T follicular helper cell (primary cell): ENCODE measurements at regions not wholly inside any gene's neighbourhood (a gene's known extent, or its start where the extent isn't known, plus 50 kb on each side); places are given as distances from the start of the nearest gene placed in this dataset.

Experiments used
- DNase-seq: peaks from one replicate; pipeline ENCODE4 v3.0.0-alpha.2; 2020; ENCODE audit warnings: low read depth

DNA sequence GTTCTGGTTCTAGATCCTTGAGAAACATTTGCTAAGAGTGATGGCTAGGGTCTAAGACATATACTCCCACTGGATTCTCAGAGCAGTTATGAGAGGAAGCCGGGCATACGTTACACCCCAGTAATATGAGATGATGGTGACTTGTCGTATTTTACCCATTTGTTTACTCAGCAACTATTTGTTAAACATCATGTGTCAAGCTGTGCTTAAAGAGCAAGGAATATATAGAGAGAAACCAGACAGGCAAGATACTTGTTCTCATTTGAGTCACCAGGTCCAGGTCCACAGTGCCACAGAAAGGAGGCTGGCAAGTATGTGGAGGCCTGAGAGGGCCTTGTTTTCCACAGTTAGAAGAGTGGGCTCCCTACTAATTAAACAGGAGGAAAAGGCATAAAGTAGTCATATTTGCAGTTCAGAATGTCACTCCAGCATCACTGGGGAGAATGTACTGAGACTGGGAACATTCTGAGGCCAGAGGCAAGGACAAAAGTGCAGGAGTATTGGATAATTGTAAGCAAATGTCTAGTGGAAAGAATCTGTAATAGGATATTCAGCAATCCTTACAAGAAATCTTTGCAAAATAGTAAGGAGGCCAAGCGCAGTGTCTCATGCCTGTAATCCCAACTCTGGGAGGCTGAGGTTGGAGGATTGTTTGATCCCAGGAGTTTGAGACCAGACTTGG is 142.2 kb downstream of the IRS2 start:
- no peak for DNase-seq

DNA sequence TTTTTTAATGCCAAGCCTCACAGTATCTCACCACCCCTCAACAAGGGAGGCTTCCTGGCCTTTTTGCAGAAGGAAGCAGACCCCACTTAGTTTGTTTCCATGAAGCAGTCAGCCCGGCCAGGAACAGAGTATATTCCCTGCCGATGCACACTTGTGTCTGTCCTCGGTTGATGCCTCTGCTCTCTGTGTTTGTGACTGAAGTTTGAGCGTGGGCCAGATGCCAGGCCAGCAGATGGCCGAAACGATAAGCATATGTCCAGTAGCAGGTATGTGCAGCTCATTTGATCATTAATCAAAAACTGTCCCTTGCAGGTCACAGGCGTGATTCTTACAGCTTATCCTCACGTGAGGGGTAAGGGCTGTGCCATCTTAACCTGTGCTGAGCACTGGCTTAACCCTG is 144.0 kb downstream of the IRS2 start:
- DNase-seq: no peak

DNA sequence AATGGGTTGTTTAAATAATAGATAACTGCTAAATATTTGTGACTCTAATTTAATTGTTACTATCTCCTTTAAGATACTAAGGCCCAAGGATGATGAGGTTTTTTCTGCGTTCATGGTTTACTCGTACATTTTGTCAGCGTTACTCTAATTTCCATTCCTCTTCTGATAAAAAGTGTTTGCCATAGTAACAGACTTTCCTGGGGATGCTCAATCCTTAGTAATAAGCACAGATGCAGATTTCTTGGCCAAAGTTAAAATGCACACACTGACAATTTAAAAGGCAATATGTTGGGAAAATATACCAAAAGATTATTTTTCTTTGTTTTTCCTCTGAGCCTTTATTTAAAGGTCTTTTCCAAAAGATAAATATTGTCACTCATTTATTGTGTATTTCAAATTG is 149.6 kb downstream of the IRS2 start:
- DNase-seq: no peak

DNA sequence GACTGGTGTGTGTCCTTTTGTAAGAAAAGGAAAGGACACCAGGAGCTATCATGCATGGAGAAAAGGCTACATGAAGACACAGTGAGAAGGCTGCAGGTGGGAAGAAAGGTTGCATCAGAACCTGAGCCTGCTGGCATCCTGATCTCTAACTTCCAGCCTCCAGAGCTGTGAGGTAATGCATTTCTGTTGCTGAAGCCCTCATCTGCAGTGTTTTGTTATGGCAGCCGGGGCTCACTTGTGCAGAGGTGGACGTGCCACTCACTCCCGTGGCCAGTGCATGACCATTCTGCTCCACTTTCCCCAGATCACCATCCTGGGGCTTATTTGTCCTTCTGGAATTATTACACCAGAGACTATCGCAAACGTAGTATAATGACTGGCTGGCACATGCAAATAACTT is 155.3 kb downstream of the IRS2 start:
- DNase-seq: no peak

DNA sequence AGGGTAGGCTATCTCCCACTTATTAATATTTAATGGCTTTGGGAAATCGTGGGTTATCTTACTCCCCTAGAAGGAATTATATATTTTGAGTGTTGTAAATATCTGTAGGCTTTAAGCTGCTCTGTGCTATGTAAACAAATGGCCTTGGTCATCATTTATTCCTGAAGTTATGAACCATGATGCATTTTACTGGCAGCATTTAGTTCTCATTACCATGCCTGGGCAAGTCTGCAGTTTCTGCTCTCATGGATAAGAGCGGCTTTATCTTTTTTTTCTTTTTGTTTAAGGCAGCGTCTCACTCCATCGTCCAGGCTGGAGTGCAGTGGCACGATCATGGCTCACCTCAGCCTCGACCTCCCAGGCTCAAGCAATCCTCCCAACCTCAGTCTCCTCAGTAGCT is 156.1 kb downstream of the IRS2 start:
- DNase-seq: no peak

DNA sequence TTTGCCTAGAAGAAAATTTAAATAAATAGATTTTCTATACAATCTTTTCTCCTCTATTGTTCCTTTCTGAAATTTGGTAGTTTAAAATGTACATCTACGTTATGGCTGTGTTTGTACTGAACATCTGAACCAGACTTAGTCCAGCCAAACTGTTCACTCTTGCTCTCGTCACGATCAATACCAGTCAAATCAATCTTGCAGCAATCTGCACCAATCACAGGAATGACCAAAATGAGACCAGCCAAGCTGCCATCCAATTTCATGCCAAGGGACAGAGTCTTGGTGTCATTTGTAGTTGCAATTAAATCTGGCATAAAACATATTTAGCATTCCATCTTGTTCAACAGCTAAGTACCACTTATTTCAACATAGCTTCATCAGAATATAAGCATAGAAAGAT is 156.6 kb downstream of the IRS2 start:
- DNase-seq: no peak

DNA sequence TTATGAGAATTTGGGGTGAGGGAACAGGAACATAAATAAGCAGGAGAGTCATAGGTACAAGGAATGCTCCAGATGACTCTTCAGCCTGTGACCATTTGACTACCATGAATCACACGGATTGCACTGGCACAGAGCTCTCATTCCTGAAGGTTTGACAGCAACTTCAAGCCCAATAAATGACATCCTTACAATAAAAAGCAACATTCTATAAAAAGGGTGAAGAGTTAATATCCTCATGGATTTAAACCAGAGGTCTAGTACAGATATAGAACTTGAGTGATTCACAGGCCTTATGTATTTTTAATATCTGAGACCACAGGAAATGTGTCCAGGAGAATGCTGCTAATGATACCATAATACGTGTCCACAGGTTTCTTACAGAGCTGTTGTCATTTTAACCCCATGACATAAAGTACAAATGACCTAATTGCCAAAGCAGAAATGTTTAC is 158.1 kb downstream of the IRS2 start:
- no peak for DNase-seq

DNA sequence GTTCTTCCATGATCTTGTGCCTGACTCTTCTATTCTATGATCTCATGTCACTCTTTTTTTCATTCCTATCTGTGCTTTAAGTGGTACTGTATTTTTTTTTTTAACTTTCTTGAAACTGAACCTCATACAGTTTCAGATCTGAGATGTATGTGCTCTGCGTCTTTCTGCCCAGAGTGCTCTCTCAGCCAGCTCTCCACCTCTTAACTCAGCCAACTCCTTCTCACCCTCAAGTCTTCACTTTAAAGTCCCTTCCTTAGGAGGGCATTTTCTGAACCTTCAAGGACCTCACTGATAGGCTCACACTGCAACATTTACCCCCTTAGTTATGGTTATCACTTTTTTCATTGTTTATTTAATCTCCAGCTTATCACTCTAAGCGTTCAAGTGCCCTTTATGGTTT is 158.7 kb downstream of the IRS2 start:
- no peak for DNase-seq

DNA sequence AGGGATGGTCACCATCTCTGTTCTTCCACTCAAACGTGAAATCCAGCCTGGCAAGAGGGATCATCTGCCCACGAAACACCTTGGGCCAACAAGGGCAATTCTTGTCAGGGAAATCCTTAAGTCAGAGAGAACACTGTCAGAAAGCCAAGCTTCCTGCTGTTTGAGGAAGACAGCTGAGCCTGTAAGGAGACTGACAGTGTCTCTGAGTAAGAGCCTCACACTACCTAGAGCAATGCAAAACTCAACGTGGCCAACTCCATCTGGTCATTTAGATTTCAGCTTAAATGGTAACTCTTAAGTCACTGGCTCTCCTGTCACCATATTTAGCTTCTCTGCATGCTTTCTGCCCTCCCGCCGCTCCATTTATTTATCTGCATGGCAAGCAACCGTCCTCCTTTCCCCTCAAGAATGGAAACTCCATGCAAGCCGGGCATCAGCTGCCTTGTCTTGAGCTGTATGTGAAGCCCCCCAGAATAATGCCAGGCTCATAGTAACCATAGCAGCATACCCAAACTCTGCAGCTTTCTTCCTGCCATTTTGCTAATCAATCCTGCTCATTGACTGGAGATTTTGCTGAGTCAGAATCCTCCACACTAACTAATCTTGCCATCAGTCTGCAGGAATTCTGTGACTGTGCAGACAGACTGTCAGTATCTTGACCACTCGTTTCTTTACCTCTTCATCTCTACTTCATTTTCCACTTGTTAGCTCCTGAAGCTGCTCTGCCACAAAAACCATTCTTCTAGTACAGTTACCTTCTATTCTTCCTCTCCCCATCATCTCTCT is 159.8 kb downstream of the IRS2 start:
- DNase-seq: no peak

DNA sequence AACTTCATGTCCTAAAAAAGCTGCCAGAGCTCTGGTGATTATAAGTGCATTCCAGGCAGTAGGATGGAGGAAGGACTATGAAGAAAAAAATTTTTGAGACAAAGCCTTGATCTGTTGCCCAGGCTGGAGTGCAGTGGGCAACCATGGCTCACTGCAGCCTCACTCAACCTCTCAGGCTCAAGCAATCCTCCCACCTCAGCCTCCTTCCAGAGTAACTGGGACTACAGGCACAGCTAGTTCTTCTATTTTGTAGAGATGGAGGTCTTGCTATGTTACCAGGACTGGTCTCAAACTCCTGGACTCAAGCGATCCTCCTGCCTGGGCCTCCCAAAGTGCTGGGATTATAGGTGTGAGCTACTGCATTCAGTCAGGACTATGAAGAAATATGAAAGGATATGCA is 161.2 kb downstream of the IRS2 start:
- no peak for DNase-seq

DNA sequence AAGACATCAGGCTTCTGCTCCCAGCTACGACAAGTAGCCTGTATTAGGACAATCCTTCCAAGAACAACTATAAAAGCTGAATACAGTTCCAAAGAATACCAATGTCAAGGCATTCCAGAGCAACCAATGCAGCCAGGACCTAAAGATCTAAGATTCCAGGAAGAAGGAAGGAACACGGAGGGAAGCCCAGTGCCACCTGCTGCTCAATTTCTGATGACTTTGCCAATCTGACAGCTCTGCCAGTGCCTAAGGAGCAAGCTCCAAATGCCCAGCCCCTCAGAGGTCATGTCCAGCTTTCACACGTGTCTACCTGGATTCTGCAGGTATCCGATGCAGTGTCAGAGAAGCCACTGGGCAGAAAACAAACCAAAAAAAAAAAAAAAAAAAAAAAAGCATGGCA is 164.4 kb downstream of the IRS2 start:
- DNase-seq: no peak

DNA sequence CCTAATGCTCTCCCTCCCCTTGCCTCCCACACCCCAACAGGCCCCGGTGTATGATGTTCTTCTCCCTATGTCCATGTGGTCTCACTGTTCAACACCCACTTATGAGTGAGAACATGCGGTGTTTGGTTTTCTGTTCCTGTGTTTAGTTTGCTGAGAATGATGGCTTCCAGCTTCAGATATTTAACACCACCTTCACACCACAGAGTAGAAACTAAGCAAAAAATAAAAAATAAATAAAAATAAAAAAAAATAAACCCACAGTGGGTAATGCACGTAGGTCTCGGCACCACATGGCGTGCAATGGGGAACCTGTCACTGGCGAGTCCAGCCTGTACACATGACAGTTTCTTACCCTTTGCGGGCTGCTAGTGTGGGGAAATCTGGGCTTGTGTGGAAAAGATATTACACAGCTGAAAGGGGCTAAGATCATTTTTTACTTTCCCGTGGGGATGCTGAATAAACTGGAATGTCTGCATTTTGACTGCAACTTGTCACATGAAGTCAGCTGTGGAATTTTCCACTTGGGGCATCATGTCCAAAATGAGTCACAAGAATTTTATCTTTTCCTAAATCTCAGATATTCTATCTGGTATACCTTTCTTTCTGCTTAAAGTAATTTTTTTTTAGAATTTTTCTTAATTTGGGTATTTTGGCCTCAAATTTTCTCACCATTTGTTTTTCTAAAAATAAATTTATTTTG is 170.5 kb downstream of the IRS2 start:
- DNase-seq: no peak

DNA sequence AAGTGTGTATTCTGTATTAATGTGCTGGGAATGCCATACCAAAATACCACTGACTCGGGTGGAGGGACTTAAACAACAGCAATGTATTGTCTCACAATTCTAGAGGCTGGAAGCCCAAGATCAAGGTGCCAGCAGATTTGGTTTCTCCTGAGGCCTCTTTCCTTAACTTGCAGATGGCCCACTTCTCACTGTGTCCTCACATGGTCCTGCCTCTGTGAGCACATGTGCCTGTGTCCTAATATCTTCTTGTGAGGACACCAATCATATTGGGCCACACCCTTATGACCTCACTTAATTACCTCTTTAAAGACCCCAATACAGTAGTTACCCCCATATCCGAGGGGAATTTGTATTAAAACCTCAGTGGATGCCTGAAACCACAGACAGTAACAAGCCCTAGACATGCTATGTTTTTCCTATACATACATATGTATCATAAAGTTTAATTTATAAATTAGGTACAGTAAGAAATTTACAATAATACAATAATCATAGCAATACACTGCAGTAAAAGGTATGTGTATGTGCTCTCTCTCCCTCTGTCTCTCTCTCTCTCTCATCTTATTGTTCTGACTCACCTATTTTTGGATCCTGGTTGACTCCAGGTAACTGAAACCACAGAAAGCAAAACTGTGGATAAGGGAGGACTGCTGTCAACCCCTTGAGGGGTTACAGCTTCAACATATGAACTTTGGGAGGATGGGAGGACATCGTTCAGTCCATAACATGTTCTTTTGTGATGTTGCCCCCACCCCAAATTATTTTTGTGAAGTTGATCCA is 174.3 kb downstream of the IRS2 start:
- no peak for DNase-seq

DNA sequence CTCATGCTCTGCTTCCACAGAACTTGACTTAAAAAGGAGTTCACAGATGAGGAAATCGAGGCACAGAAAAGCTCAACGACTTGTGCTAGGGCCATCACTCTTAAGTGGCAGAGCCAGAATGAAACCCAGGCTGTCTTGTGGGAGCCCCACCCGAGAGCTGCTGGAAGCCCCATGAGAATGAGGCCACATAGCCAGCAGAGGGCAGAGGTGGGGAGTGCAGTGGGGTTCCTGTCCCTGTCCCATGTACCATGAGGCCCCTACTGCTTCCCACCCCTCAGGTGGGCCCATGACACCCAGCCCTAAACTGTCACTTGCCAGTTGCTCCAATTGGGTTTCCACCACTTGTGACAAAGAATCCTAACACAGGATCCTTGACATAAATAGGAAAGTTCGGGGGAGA is 175.9 kb downstream of the IRS2 start:
- DNase-seq: peak; percentile 19

DNA sequence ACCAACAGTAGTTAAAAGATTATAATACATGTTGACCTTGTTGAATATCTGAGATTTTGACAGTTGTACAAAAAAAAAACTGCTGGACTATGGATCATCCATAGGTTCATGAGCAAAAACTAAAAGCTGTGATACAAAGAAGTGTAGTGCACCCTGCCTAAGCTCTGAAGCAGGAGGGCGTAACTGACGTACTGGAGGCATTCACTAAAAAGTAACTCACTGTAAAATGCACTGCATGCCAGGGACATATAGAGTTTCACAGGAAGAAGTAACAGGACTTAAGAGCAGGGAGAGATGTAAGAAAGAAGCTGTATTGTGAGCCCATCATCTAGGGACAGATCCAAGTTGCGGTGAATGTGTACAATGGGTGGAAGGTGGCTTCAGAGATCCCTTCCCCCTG is 177.9 kb downstream of the IRS2 start:
- no peak for DNase-seq

DNA sequence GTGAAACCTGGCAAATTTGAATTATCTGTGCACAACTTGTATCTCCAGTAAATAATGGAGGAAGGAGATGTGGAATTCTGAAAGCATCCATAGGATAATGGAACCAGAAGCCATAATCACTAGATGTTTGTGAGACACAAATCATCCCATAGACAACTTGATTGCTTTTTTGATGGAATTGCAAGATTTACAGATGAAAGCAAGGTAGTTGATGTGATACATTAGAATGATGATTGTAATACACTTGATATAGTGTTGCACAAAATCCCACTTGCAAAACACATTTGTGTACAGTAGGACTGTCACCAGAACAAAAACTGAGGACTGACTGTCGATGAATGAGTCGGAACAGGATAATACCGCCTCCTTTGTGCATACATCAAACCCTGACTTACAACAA is 178.3 kb downstream of the IRS2 start:
- DNase-seq: no peak

DNA sequence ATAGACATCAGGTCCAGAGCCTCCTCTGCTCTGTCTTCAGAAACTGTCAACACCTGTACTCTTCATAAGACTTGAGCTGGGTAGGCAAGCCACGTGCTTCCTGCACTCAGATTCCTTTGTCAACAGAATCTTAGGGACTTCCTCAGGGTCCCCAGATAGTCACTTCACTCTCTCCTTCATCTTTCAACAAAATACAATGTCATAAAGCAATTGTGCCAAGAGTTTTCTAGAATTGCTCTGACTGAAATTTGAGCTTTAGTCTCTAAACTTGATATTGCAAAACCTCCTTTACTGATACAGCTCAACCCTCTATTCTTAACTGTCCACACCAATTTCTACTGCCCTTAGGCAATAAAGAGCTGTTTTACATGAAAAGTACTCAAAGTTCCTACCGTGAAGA is 179.9 kb downstream of the IRS2 start:
- DNase-seq: no peak

DNA sequence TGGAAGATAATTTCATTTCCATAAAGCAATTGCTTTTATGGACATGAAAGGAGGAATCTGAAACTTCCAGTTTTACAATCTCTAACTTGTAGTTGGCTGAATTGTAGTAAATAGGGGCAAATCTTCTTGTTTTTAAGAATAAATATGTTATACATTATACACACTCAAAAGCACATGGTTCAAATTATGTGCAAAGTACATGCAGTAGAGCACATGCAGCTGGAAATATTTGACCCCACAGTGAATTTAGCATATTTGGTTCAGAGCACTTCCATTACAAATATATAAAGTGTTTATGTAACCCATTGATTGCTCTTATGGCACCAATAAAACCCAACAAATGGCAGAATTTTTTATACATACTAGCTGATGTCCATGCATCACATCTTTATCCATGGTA is 180.5 kb downstream of the IRS2 start:
- DNase-seq: no peak

DNA sequence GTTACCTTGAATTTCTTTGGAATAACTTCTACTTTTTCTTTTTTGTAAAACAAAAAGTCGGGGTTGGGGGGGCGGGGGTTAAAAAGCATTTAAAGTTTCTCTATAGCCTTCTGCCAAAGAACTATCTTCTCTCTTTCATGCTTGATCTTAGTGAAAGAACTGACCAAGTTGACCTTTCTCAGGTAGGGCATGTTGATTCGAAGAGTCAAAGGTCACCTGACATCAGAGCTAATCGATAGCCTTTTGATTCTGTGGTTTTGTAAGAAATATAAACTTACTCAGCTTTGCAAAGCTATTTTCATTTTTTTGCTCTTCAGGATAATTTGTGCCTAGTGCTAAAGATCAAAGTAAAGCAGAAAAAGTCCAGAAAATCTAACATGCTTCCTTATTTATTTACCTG is 181.5 kb downstream of the IRS2 start:
- DNase-seq: no peak

DNA sequence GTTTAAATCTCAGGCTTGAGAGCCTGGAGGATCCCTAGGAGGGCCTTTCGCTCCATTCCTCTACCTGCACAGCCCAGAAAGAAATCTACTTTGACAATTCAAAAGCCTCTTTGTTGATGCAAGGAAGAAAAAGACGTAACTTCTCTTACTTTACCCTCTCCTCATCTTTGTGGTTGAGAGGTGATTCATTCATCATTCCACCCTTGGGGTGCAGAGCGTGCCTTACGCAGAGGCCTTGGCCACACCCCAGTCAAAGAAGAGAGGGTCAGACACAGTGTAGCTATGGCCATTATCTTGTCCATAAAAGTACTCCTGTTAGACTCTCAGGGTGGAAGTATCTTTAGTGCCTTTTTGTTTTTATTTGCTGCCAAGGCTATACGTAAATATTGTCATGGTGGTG is 184.0 kb downstream of the IRS2 start:
- no peak for DNase-seq

DNA sequence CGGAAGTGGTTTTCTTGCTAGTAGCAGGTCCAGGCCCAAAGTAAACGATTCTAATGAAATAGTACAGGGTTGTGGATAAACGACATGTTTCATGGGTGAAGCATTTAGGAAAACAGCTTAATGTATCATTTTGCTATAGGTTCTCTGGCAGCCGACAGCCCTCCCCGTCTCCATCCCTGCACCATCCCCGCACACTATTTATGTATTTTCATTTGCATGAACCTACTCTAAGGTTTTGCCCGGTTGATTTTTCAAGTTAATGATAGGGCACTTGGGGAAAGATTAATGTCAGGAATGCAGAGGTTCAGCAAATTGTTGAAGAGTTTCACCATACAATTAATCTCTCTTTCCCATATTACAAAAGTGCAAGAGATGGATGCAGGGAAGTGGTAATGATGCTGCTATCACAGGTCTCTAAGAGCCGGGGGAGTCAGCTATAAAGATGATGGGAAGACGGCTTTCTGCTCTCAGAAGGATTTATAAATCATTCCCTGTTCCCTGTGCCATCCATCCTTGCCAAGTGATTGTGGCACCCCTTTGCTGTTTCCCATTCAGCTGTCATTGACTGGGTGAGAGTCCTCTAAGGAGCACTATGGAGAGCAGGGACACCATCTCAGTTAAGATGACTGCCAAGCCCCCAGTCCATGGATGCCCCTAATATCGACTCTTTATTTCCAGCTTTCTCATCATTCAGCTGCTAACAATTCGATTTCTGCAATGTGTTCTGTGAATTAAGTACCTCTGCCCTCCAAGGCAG is 186.3 kb downstream of the IRS2 start:
- no peak for DNase-seq

DNA sequence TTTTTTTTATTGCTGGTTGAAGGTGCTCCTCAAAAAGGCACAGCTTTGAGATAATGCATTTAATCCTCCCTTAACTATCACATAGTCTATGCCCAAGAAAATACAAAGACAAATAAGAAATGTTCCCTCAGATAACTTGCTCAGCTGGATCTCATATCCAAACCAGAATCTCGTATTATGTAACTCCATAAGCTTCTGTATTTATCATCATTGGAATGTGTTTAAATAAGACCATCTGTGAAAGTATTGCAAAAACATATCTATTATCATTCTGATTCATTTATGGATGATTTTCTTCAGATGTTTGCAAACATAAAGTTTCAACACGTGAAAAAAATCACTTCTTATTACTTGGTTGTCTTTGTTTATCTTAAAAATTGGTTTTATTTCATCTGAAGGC is 190.9 kb downstream of the IRS2 start:
- DNase-seq: no peak
